GM12878 (cell line): ENCODE measurements at regions not wholly inside any gene's neighbourhood (a gene's known extent, or its start where the extent isn't known, plus 50 kb on each side); places are given as distances from the start of the nearest gene placed in this dataset.

Experiments
- ATAC-seq: fragments of 200-7000 bp; cut with Tn5 transposase; 3 replicates; pipeline ENCODE4 v1.9.1; 2020; ENCODE audit warnings: mild to moderate bottlenecking, moderate library complexity
- BruUV-seq: library from RNA; stranded (reverse); fragments of 400-500 nt; replicated peaks from 2 replicates; lab custom pipeline; 2021; lab: Mats Ljungman, UMichigan
- CTCF ChIA-PET: fragments of 300-600 bp; sonication (Branson Sonifier 250); formaldehyde crosslinking; extraction: SDS; loops from one replicate; lab custom pipeline; 2021; ENCODE audit warnings: inconsistent platforms; lab: Yijun Ruan, JAX
- POLR2A ChIA-PET: fragments of 350-600 bp; formaldehyde crosslinking; extraction: SDS; loops from one replicate; lab custom pipeline; 2021; ENCODE audit warnings: inconsistent platforms; lab: Charles Lee
- RAD21 ChIA-PET: fragments of 300-600 bp; sonication (Branson Sonifier 250); formaldehyde crosslinking; loops from one replicate; lab custom pipeline; 2023; ENCODE audit warnings: antibody characterized with exemption; ENCODE audit not compliant: unreplicated experiment; lab: Charles Lee
- SMC1A ChIA-PET: fragments of 300-600 bp; sonication (Branson Sonifier 250); formaldehyde crosslinking; loops from one replicate; lab custom pipeline; 2023; ENCODE audit not compliant: unreplicated experiment, uncharacterized antibody; lab: Charles Lee
- DNase-seq: peaks from one replicate; pipeline ENCODE4 v3.0.0-alpha.2; 2011; ENCODE audit warnings: low read depth, low spot score
- FAIRE-seq: peaks from 3 replicates; lab custom pipeline; 2011; peaks lifted over from hg19 to GRCh38; lab: Jason Lieb, UNC
- H2AFZ ChIP-seq: 2 replicates; pipeline ENCODE4 v1.6.0; 2011; ENCODE audit warnings: low read depth, low read length, control low read depth; ENCODE audit not compliant: control insufficient read depth
- H3K27ac ChIP-seq: 2 replicates; pipeline ENCODE4 v1.5.1; 2011; ENCODE audit warnings: control low read depth; ENCODE audit not compliant: control insufficient read depth, insufficient read depth
- H3K27me3 ChIP-seq, 2 experiments: replicated peaks in 1 of 2; 2 replicates each; pipeline versions ENCODE4 v1.6.0 to v1.6.1; 2011; ENCODE audit warnings: low read length in 1 of 2; ENCODE audit not compliant: control insufficient read depth in 2 of 2, insufficient read depth in 2 of 2
- H3K36me3 ChIP-seq, 2 experiments: 2 replicates each; pipeline ENCODE4 v1.5.1; 2011; ENCODE audit warnings: low read length in 1 of 2; ENCODE audit not compliant: control insufficient read depth in 2 of 2, insufficient read depth in 2 of 2
- H3K4me1 ChIP-seq: 2 replicates; pipeline ENCODE4 v1.6.1; 2011; ENCODE audit warnings: mild to moderate bottlenecking, low read length, moderate library complexity, mixed read lengths; ENCODE audit not compliant: control insufficient read depth, insufficient read depth
- H3K4me2 ChIP-seq: 2 replicates; pipeline ENCODE4 v1.6.0; 2011; ENCODE audit warnings: control low read depth; ENCODE audit not compliant: control insufficient read depth, insufficient read depth
- H3K4me3 ChIP-seq: fragments of 200-600 bp; sonication (generic); 2 replicates; pipeline ENCODE4 v1.5.1; 2016
- H3K79me2 ChIP-seq: 2 replicates; pipeline ENCODE4 v1.6.0; 2011; ENCODE audit warnings: low read length; ENCODE audit not compliant: control insufficient read depth, insufficient read depth
- H3K9ac ChIP-seq: 2 replicates; pipeline ENCODE4 v1.8.0; 2011; ENCODE audit warnings: low read length, control low read depth, mixed read lengths; ENCODE audit not compliant: control insufficient read depth, insufficient read depth
- H3K9me3 ChIP-seq: replicated peaks from 3 replicates; pipeline ENCODE4 v1.5.1; 2011; ENCODE audit warnings: mild to moderate bottlenecking, low read length; ENCODE audit not compliant: control insufficient read depth, insufficient read depth
- H4K20me1 ChIP-seq: 2 replicates; pipeline ENCODE4 v1.6.0; 2011; ENCODE audit not compliant: control insufficient read depth, insufficient read depth
- MXI1 ChIP-seq: fragments of 150-350 bp; IDR thresholded peaks from 2 replicates; pipeline ENCODE4 v1.6.1; 2011; ENCODE audit warnings: low read depth, mild to moderate bottlenecking, inconsistent platforms, low read length, improper control_type of control experiment
- MYC ChIP-seq: IDR thresholded peaks from 2 replicates; pipeline ENCODE4 v1.6.1; 2011; ENCODE audit warnings: mild to moderate bottlenecking, low read length, moderate library complexity, inconsistent platforms; ENCODE audit not compliant: insufficient read depth, insufficient replicate concordance, insufficient read length, severe bottlenecking
- NR2C1 ChIP-seq: fragments of 450-650 bp; IDR thresholded peaks from 2 replicates; pipeline ENCODE4 v1.6.1; 2017; ENCODE audit warnings: antibody characterized with exemption, mild to moderate bottlenecking, moderate library complexity
- RBBP5 ChIP-seq: fragments of 200-600 bp; sonication (generic); conservative IDR thresholded peaks from 2 replicates; pipeline ENCODE4 v1.6.1; 2016
- RELB ChIP-seq: fragments of 450-650 bp; IDR thresholded peaks from 2 replicates; pipeline ENCODE4 v1.6.1; 2017; ENCODE audit warnings: low read depth, mild to moderate bottlenecking, moderate library complexity
- SIX5 ChIP-seq: IDR thresholded peaks from 2 replicates; pipeline ENCODE4 v1.6.1; 2011; ENCODE audit warnings: mild to moderate bottlenecking, low read depth, low read length, moderate library complexity; ENCODE audit not compliant: severe bottlenecking
- ZNF384 ChIP-seq: IDR thresholded peaks from 2 replicates; pipeline ENCODE4 v1.6.1; 2012; ENCODE audit warnings: low read depth, mild to moderate bottlenecking, low read length, improper control_type of control experiment, borderline replicate concordance
- ZZZ3 ChIP-seq: IDR thresholded peaks from 2 replicates; pipeline ENCODE4 v1.6.1; 2011; ENCODE audit warnings: low read depth; ENCODE audit not compliant: control insufficient read depth, insufficient read length
- WGBS: methylation state at CpG from one replicate; pipeline ENCODE4 v1.1.6; 2016; ENCODE audit warnings: low lambda C conversion rate; ENCODE audit not compliant: insufficient replicate concordance, insufficient coverage; ENCODE audit errors: missing lambda C conversion rate; 5-methylcytosine and 5-hydroxymethylcytosine counted together
- in situ Hi-C: fragments of 300-500 bp; cut with MboI; formaldehyde crosslinking; loops from 9 replicates; pipeline ENCODE4 v1.14.3; 2018; ENCODE audit warnings: mixed read lengths
- intact Hi-C: fragments of 100-400 bp; cut with micrococcal nuclease; formaldehyde crosslinking; loops from one replicate; pipeline ENCODE4 v1.14.2; 2022; ENCODE audit not compliant: unreplicated experiment
- TF ChIP-seq, protein P1 (sequence below): fragments of 450-650 bp; conservative IDR thresholded peaks from 2 replicates; pipeline ENCODE4 v1.6.1; 2017; ENCODE audit warnings: mild to moderate bottlenecking, moderate library complexity
- TF ChIP-seq, protein P2 (sequence below): IDR thresholded peaks from 2 replicates; pipeline ENCODE4 v1.6.1; 2012; ENCODE audit warnings: low read length, inconsistent platforms
- TF ChIP-seq, protein P3 (sequence below): fragments of 450-650 bp; formaldehyde crosslinking; IDR thresholded peaks from 2 replicates; pipeline ENCODE4 v1.4.0; 2020; ENCODE audit warnings: mild to moderate bottlenecking, moderate library complexity

DNA sequence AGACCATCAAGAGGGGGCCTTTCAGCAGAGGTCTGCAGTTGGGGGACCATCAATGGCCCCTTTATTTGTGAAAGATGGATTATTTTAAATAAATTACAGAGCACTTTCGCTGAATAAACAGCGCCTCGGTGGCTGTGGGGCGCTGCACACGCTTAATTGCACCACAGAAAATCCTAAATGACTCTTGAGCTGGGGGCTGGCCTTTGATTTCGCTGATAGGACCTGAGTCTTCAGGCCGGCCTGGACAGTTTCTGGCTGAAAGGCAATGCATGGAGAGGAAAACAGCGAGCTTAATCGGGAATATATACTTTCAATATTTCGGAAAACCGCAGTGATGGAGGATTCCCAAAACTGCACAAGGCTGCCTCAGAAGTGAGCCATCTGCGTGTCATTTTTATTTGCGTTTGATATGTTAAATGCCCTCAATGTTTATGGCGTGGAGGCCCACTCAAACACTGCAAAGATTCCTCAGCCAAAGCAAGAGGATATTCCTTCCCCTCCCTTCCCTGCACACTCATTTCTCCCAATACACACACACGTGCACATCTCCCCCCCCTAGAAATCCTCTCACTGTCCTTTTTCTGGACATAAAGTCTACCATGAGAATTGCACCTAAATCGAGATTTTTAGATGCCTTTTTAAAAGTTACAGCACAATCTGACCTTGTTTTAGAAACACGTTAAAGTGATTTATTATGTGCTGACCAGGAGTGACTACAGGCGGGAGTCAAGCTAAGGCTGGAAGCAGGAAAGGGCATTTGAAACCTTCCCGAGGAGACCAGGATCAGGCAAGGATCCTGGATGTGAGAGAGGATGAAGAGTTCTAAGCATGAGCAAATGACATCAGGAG lies 340.7 kb downstream of the RAB28 start:
- Histone ChIP-seq H3K36me3 (no peaks in the 10 kb centered on the region), H3K9me3 (no peaks in the 10 kb centered on the region), H2AFZ (no peak overlapping the region), H4K20me1 (no peaks in the 10 kb centered on the region), H3K27ac (no peak overlapping the region), H3K4me1 (no peaks in the 10 kb centered on the region), H3K4me3 (no peak overlapping the region), H3K79me2 (no peaks in the 10 kb centered on the region), H3K4me2 (no peak overlapping the region), H3K9ac (no peak overlapping the region), H3K27me3 (no peaks in the 10 kb centered on the region)
- WGBS, result 43% methylated on average over 19 of the region's 19 CpGs
- DNase-seq (no peak), FAIRE-seq (no peak), ATAC-seq (no peak)
- intact Hi-C loops, result no loop called here
- in situ Hi-C loops, result no loop called here
- SMC1A ChIA-PET, result interaction anchor here (1.0 kb wide), 1 partner anchor 66 kb away, joined by 3 read pairs; no protein-coding TSS in a partner anchor
- POLR2A ChIA-PET, result interaction anchor here (0.7 kb wide), 1 partner anchor 701 kb away, joined by 3 read pairs; no protein-coding TSS in a partner anchor
- CTCF ChIA-PET, result interaction anchor here (0.7 to 0.9 kb wide), 2 partner anchors 27 to 790 kb away, joined by 3 to 4 read pairs; no protein-coding TSS in a partner anchor
- RAD21 ChIA-PET, result no interaction called here
- no TSS peak for BruUV-seq
- no peak for TF ChIP-seq ZZZ3
- TF ChIP-seq MYC, result no peak
- no peak for TF ChIP-seq MXI1
- TF ChIP-seq RBBP5, result no peak
- TF ChIP-seq ZNF384, result no peak
- TF ChIP-seq, protein P1, sequence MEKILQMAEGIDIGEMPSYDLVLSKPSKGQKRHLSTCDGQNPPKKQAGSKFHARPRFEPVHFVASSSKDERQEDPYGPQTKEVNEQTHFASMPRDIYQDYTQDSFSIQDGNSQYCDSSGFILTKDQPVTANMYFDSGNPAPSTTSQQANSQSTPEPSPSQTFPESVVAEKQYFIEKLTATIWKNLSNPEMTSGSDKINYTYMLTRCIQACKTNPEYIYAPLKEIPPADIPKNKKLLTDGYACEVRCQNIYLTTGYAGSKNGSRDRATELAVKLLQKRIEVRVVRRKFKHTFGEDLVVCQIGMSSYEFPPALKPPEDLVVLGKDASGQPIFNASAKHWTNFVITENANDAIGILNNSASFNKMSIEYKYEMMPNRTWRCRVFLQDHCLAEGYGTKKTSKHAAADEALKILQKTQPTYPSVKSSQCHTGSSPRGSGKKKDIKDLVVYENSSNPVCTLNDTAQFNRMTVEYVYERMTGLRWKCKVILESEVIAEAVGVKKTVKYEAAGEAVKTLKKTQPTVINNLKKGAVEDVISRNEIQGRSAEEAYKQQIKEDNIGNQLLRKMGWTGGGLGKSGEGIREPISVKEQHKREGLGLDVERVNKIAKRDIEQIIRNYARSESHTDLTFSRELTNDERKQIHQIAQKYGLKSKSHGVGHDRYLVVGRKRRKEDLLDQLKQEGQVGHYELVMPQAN, result no peak
- TF ChIP-seq, protein P2, sequence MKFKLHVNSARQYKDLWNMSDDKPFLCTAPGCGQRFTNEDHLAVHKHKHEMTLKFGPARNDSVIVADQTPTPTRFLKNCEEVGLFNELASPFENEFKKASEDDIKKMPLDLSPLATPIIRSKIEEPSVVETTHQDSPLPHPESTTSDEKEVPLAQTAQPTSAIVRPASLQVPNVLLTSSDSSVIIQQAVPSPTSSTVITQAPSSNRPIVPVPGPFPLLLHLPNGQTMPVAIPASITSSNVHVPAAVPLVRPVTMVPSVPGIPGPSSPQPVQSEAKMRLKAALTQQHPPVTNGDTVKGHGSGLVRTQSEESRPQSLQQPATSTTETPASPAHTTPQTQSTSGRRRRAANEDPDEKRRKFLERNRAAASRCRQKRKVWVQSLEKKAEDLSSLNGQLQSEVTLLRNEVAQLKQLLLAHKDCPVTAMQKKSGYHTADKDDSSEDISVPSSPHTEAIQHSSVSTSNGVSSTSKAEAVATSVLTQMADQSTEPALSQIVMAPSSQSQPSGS, result no peak
- TF ChIP-seq NR2C1, result no peak
- TF ChIP-seq, protein P3, sequence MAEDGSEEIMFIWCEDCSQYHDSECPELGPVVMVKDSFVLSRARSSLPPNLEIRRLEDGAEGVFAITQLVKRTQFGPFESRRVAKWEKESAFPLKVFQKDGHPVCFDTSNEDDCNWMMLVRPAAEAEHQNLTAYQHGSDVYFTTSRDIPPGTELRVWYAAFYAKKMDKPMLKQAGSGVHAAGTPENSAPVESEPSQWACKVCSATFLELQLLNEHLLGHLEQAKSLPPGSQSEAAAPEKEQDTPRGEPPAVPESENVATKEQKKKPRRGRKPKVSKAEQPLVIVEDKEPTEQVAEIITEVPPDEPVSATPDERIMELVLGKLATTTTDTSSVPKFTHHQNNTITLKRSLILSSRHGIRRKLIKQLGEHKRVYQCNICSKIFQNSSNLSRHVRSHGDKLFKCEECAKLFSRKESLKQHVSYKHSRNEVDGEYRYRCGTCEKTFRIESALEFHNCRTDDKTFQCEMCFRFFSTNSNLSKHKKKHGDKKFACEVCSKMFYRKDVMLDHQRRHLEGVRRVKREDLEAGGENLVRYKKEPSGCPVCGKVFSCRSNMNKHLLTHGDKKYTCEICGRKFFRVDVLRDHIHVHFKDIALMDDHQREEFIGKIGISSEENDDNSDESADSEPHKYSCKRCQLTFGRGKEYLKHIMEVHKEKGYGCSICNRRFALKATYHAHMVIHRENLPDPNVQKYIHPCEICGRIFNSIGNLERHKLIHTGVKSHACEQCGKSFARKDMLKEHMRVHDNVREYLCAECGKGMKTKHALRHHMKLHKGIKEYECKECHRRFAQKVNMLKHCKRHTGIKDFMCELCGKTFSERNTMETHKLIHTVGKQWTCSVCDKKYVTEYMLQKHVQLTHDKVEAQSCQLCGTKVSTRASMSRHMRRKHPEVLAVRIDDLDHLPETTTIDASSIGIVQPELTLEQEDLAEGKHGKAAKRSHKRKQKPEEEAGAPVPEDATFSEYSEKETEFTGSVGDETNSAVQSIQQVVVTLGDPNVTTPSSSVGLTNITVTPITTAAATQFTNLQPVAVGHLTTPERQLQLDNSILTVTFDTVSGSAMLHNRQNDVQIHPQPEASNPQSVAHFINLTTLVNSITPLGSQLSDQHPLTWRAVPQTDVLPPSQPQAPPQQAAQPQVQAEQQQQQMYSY, result no peak
- TF ChIP-seq SIX5, result no peak
- TF ChIP-seq RELB, result no peak
